CD4-positive, alpha-beta T cell (primary cell): ENCODE measurements at regions not wholly inside any gene's neighbourhood (a gene's known extent, or its start where the extent isn't known, plus 50 kb on each side); places are given as distances from the start of the nearest gene placed in this dataset.

Experiments used
- ATAC-seq: fragments of 200-7000 bp; cut with Tn5 transposase; one replicate; pipeline ENCODE4 v1.10.0; 2022; ENCODE audit warnings: mild to moderate bottlenecking; ENCODE audit not compliant: poor library complexity
- CTCF ChIA-PET: fragments of 350-600 bp; sonication (Branson Sonifier 250); formaldehyde crosslinking; loops from one replicate; lab custom pipeline; 2021; ENCODE audit warnings: antibody characterized with exemption, inconsistent platforms; lab: Charles Lee
- POLR2A ChIA-PET: fragments of 350-600 bp; sonication (Branson Sonifier 250); formaldehyde crosslinking; loops from one replicate; lab custom pipeline; 2021; ENCODE audit warnings: antibody characterized with exemption, inconsistent platforms; lab: Charles Lee
- DNase-seq, 14 experiments: peaks; one replicate each; pipeline ENCODE4 v3.0.0-alpha.2; 2013 to 2020; ENCODE audit warnings: mixed read lengths in 2 of 14
- H3K27ac ChIP-seq, 2 donors: one replicate each; pipeline versions ENCODE4 v1.5.1 to v1.7.0; 2013; ENCODE audit warnings: low read length in 2 of 2, low read depth in 1 of 2, mild to moderate bottlenecking in 1 of 2
- H3K27me3 ChIP-seq, 2 experiments: 1 replicate in 1 of 2; 2 replicates in 1 of 2; pipeline versions ENCODE4 v1.6.1 to v1.7.0; 2013; ENCODE audit warnings: low read length in 2 of 2, control low read depth in 1 of 2, mild to moderate bottlenecking in 1 of 2, moderate library complexity in 1 of 2; ENCODE audit not compliant: insufficient read depth in 2 of 2, control insufficient read depth in 1 of 2
- H3K36me3 ChIP-seq: one replicate; pipeline ENCODE4 v1.6.1; 2013; ENCODE audit warnings: low read length, control low read depth; ENCODE audit not compliant: insufficient read depth
- H3K4me1 ChIP-seq: one replicate; pipeline ENCODE4 v1.6.1; 2013; ENCODE audit warnings: low read length, control low read depth; ENCODE audit not compliant: insufficient read depth
- H3K4me3 ChIP-seq: one replicate; pipeline ENCODE4 v1.5.1; 2013; ENCODE audit warnings: mild to moderate bottlenecking, low read length, moderate library complexity
- H3K9me3 ChIP-seq, 2 experiments: 1 replicate in 1 of 2; 2 replicates in 1 of 2; pipeline versions ENCODE4 v1.6.1 to v1.7.0; 2013; ENCODE audit warnings: low read length in 2 of 2, mild to moderate bottlenecking in 2 of 2, control low read depth in 1 of 2, moderate library complexity in 1 of 2; ENCODE audit not compliant: control insufficient read depth in 1 of 2, insufficient read depth in 1 of 2
- H3K27ac Mint-ChIP-seq: one replicate; pipeline ENCODE4 v1.8.0; 2020; ENCODE audit warnings: mixed read lengths
- H3K27me3 Mint-ChIP-seq: one replicate; pipeline ENCODE4 v1.8.0; 2021; ENCODE audit warnings: mixed read lengths
- H3K36me3 Mint-ChIP-seq: one replicate; pipeline ENCODE4 v1.8.0; 2021; ENCODE audit warnings: low read depth, mixed read lengths
- H3K4me1 Mint-ChIP-seq: one replicate; pipeline ENCODE4 v1.8.0; 2021; ENCODE audit warnings: low read depth, mixed read lengths
- H3K4me3 Mint-ChIP-seq: one replicate; pipeline ENCODE4 v1.8.0; 2020; ENCODE audit warnings: mild to moderate bottlenecking, mixed read lengths
- H3K9me3 Mint-ChIP-seq: one replicate; pipeline ENCODE4 v1.8.0; 2020; ENCODE audit warnings: mixed read lengths
- CTCF ChIP-seq: fragments of 200-600 bp; IDR thresholded peaks from one replicate; pipeline ENCODE4 v1.8.0; 2022; ENCODE audit warnings: antibody characterized with exemption, mild to moderate bottlenecking
- intact Hi-C, 2 experiments: fragments of 100-400 bp; cut with DNase I in 1 of 2; cut with micrococcal nuclease in 1 of 2; formaldehyde crosslinking; loops; one replicate each; pipeline versions ENCODE4 v1.15.1 to v1.9.0; 2023 to 2025; cut with DNase I, micrococcal nuclease

- H3K4me3 Mint-ChIP-seq = no peak overlapping the region
- no peaks in the 10 kb centered on the region for H3K27me3 Mint-ChIP-seq
- ChIA-PET POLR2A (no interaction called here), CTCF (no interaction called here)
- Histone ChIP-seq H3K4me3 (no peak overlapping the region), H3K27ac (no peak overlapping the region), H3K36me3 (no peaks in the 10 kb centered on the region), H3K27me3 (no peaks in the 10 kb centered on the region), H3K9me3 (peaks cover 0 to 7% of the 10 kb centered on the region in 2 experiments), H3K4me1 (peaks cover 7% of the 10 kb centered on the region)
- peak in 2 of 14 experiments; percentile 34 to 37 for DNase-seq
- H3K4me1 Mint-ChIP-seq = no peaks in the 10 kb centered on the region
- TF ChIP-seq CTCF = no peak
- H3K27ac Mint-ChIP-seq = no peak overlapping the region
- H3K36me3 Mint-ChIP-seq = no peaks in the 10 kb centered on the region
- intact Hi-C loops = no loop called here
- no peak for ATAC-seq
- peaks cover 3% of the 10 kb centered on the region for H3K9me3 Mint-ChIP-seq
These were observed 91.9 kb upstream of the TP53I11 start for GRCh38 chr11:45042560-45042959.

GRCh38 chr11:45043755-45044475 lies 93.2 kb upstream of the TP53I11 start:
- H3K4me3 Mint-ChIP-seq = no peak overlapping the region
- no peaks in the 10 kb centered on the region for H3K27me3 Mint-ChIP-seq
- Histone ChIP-seq H3K4me1 (peaks cover 9% of the 10 kb centered on the region), H3K27ac (no peak overlapping the region), H3K4me3 (no peak overlapping the region), H3K27me3 (no peaks in the 10 kb centered on the region), H3K36me3 (no peaks in the 10 kb centered on the region), H3K9me3 (peaks cover 0 to 1% of the 10 kb centered on the region in 2 experiments)
- DNase-seq (no peak), ATAC-seq (no peak)
- intact Hi-C loops = no loop called here
- ChIA-PET CTCF (no interaction called here), POLR2A (no interaction called here)
- no peaks in the 10 kb centered on the region for H3K4me1 Mint-ChIP-seq
- H3K36me3 Mint-ChIP-seq = no peaks in the 10 kb centered on the region
- no peak for TF ChIP-seq CTCF
- H3K9me3 Mint-ChIP-seq = no peaks in the 10 kb centered on the region
- no peak overlapping the region for H3K27ac Mint-ChIP-seq

- CTCF ChIA-PET = no interaction called here
- TF ChIP-seq CTCF = no peak
- H3K9me3 Mint-ChIP-seq = no peaks in the 10 kb centered on the region
- intact Hi-C loops = no loop called here
- ATAC-seq (no peak), DNase-seq (peak in 6 of 14 experiments; percentile 2 to 62 (median 12))
- no peaks in the 10 kb centered on the region for H3K27me3 Mint-ChIP-seq
- no peak overlapping the region for H3K4me3 ChIP-seq
- no peak overlapping the region for H3K4me3 Mint-ChIP-seq
- H3K36me3 ChIP-seq = no peaks in the 10 kb centered on the region
- no peak overlapping the region for H3K27ac ChIP-seq
- H3K36me3 Mint-ChIP-seq = no peaks in the 10 kb centered on the region
- no peak overlapping the region for H3K27ac Mint-ChIP-seq
- H3K27me3 ChIP-seq = no peaks in the 10 kb centered on the region
- POLR2A ChIA-PET = no interaction called here
- H3K4me1 ChIP-seq = peaks cover 9% of the 10 kb centered on the region
- H3K4me1 Mint-ChIP-seq = no peaks in the 10 kb centered on the region
- no peaks in the 10 kb centered on the region for H3K9me3 ChIP-seq
These were observed 95.2 kb upstream of the TP53I11 start for GRCh38 chr11:45045683-45046471.
